ENCODE measurements at regions not wholly inside any gene's neighbourhood (a gene's known extent, or its start where the extent isn't known, plus 50 kb on each side); places are given as distances from the start of the nearest gene placed in this dataset.
"Not testable (repeated sequence)": the region's sequence is repeated elsewhere in the genome, so short reads cannot be mapped to it uniquely, and the experiment has no call there.

DNA sequence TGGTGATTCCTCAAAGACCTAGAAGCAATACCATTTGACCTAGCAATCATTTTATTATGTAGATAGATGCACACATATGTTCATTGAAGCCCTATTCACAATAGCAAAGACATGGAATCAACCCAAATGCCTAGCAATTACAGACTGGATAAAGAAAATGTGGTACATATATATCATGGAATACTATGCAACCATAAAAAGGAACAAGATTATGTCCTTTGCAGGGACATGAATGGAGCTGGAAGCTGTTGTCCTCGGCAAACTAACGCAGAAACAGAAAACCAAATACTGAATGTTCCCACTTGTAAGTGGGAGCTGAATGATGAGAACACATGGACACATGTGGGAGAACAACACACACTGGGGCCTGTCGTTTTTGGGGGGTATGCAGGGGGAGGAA is 269.8 kb downstream of the CGGBP1 start:
- TF ChIP-seq, protein P1, sequence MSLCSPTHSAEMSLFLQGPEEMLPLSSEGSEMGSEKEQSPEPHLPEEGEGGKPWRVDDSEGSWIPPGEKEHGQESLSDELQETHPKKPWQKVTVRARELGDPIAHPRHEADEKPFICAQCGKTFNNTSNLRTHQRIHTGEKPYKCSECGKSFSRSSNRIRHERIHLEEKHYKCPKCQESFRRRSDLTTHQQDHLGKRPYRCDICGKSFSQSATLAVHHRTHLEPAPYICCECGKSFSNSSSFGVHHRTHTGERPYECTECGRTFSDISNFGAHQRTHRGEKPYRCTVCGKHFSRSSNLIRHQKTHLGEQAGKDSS (CRISPR knock-in tag; IDR thresholded peaks at IDR 0.05; ENCODE audit: borderline replicate concordance, low read depth): not testable (repeated sequence)
- TF ChIP-seq ESRRA (CRISPR knock-in tag; IDR thresholded peaks at IDR 0.05; ENCODE audit: low read depth); YY1 (IDR thresholded peaks at IDR 0.05; ENCODE audit: insufficient read depth, insufficient replicate concordance, low read depth, low read length); FOXO1 (CRISPR knock-in tag; IDR thresholded peaks at IDR 0.05); SOX5 (CRISPR knock-in tag; IDR thresholded peaks at IDR 0.05; ENCODE audit: borderline replicate concordance); NR2C2 (CRISPR knock-in tag; IDR thresholded peaks at IDR 0.05; ENCODE audit: borderline replicate concordance); POGZ (CRISPR knock-in tag; IDR thresholded peaks at IDR 0.05); EP300 (IDR thresholded peaks at IDR 0.05; ENCODE audit: low read depth in 2 of 2, low read length in 2 of 2); EP300 (CRISPR knock-in tag; IDR thresholded peaks at IDR 0.05; ENCODE audit: borderline replicate concordance): not testable (repeated sequence)
- TF ChIP-seq, protein P2, sequence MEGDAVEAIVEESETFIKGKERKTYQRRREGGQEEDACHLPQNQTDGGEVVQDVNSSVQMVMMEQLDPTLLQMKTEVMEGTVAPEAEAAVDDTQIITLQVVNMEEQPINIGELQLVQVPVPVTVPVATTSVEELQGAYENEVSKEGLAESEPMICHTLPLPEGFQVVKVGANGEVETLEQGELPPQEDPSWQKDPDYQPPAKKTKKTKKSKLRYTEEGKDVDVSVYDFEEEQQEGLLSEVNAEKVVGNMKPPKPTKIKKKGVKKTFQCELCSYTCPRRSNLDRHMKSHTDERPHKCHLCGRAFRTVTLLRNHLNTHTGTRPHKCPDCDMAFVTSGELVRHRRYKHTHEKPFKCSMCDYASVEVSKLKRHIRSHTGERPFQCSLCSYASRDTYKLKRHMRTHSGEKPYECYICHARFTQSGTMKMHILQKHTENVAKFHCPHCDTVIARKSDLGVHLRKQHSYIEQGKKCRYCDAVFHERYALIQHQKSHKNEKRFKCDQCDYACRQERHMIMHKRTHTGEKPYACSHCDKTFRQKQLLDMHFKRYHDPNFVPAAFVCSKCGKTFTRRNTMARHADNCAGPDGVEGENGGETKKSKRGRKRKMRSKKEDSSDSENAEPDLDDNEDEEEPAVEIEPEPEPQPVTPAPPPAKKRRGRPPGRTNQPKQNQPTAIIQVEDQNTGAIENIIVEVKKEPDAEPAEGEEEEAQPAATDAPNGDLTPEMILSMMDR (CRISPR knock-in tag; IDR thresholded peaks at IDR 0.05): not testable (repeated sequence)
- TF ChIP-seq, protein P3, sequence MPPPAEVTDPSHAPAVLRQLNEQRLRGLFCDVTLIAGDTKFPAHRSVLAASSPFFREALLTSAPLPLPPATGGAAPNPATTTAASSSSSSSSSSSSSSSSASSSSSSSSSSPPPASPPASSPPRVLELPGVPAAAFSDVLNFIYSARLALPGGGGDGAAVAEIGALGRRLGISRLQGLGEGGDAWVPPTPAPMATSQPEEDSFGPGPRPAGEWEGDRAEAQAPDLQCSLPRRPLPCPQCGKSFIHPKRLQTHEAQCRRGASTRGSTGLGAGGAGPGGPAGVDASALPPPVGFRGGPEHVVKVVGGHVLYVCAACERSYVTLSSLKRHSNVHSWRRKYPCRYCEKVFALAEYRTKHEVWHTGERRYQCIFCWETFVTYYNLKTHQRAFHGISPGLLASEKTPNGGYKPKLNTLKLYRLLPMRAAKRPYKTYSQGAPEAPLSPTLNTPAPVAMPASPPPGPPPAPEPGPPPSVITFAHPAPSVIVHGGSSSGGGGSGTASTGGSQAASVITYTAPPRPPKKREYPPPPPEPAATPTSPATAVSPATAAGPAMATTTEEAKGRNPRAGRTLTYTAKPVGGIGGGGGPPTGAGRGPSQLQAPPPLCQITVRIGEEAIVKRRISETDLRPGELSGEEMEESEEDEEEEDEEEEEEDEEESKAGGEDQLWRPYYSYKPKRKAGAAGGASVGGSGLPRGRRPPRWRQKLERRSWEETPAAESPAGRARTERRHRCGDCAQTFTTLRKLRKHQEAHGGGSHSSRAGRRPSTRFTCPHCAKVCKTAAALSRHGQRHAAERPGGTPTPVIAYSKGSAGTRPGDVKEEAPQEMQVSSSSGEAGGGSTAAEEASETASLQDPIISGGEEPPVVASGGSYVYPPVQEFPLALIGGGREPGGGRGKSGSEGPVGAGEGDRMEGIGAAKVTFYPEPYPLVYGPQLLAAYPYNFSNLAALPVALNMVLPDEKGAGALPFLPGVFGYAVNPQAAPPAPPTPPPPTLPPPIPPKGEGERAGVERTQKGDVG (CRISPR knock-in tag; IDR thresholded peaks at IDR 0.05; ENCODE audit: borderline replicate concordance): not testable (repeated sequence)
- TF ChIP-seq, protein P4, sequence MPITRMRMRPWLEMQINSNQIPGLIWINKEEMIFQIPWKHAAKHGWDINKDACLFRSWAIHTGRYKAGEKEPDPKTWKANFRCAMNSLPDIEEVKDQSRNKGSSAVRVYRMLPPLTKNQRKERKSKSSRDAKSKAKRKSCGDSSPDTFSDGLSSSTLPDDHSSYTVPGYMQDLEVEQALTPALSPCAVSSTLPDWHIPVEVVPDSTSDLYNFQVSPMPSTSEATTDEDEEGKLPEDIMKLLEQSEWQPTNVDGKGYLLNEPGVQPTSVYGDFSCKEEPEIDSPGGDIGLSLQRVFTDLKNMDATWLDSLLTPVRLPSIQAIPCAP (CRISPR knock-in tag; IDR thresholded peaks at IDR 0.05; ENCODE audit: low read depth): not testable (repeated sequence)
- TF ChIP-seq, protein P5, sequence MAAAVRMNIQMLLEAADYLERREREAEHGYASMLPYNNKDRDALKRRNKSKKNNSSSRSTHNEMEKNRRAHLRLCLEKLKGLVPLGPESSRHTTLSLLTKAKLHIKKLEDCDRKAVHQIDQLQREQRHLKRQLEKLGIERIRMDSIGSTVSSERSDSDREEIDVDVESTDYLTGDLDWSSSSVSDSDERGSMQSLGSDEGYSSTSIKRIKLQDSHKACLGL (CRISPR knock-in tag; IDR thresholded peaks at IDR 0.05): not testable (repeated sequence)

All from HepG2 (cell line).